HG03520 (cell line): ENCODE measurements at regions not wholly inside any gene's neighbourhood (a gene's known extent, or its start where the extent isn't known, plus 50 kb on each side); places are given as distances from the start of the nearest gene placed in this dataset.

ENCODE experiments used
- ATAC-seq: cut with Tn5 transposase; IDR thresholded peaks from one replicate; pipeline ENCODE4 v1.9.1; 2021; ENCODE audit warnings: mild to moderate bottlenecking, moderate library complexity; ENCODE audit not compliant: unreplicated experiment

- no peak for ATAC-seq
Measured at GRCh38 chr6:43911354-43912115, 141.5 kb downstream of the VEGFA start.

GRCh38 chr6:43910638-43911353 is 140.8 kb downstream of the VEGFA start:
- ATAC-seq, result no peak

- ATAC-seq, result no peak
Measured at GRCh38 chr6:43910149-43910637, 140.2 kb downstream of the VEGFA start.

GRCh38 chr6:43909474-43910148 is 139.6 kb downstream of the VEGFA start:
- ATAC-seq, result no peak

GRCh38 chr6:43907789-43908472 is 137.9 kb downstream of the VEGFA start:
- no peak for ATAC-seq

- ATAC-seq, result no peak
Measured at GRCh38 chr6:43907312-43907711, 137.3 kb downstream of the VEGFA start.

GRCh38 chr6:43904311-43905123 is 134.5 kb downstream of the VEGFA start:
- no peak for ATAC-seq

- ATAC-seq, result no peak
Measured at GRCh38 chr6:43903739-43904290, 133.8 kb downstream of the VEGFA start.

GRCh38 chr6:43901733-43902230 is 131.8 kb downstream of the VEGFA start:
- ATAC-seq, result no peak

- no peak for ATAC-seq
Measured at GRCh38 chr6:43900916-43901732, 131.1 kb downstream of the VEGFA start.

GRCh38 chr6:43900560-43900915 is 130.5 kb downstream of the VEGFA start:
- ATAC-seq, result no peak

GRCh38 chr6:43899830-43900229 is 129.8 kb downstream of the VEGFA start:
- ATAC-seq, result no peak

GRCh38 chr6:43898358-43899131 is 128.5 kb downstream of the VEGFA start:
- ATAC-seq, result no peak

- no peak for ATAC-seq
Measured at GRCh38 chr6:43897571-43898302, 127.7 kb downstream of the VEGFA start.

- no peak for ATAC-seq
Measured at GRCh38 chr6:43896329-43897255, 126.6 kb downstream of the VEGFA start.

- no peak for ATAC-seq
Measured at GRCh38 chr6:43895656-43896328, 125.8 kb downstream of the VEGFA start.
